ENCODE measurements at regions not wholly inside any gene's neighbourhood (a gene's known extent, or its start where the extent isn't known, plus 50 kb on each side); places are given as distances from the start of the nearest gene placed in this dataset.
"Not testable (repeated sequence)": the region's sequence is repeated elsewhere in the genome, so short reads cannot be mapped to it uniquely, and the experiment has no call there.

DNA sequence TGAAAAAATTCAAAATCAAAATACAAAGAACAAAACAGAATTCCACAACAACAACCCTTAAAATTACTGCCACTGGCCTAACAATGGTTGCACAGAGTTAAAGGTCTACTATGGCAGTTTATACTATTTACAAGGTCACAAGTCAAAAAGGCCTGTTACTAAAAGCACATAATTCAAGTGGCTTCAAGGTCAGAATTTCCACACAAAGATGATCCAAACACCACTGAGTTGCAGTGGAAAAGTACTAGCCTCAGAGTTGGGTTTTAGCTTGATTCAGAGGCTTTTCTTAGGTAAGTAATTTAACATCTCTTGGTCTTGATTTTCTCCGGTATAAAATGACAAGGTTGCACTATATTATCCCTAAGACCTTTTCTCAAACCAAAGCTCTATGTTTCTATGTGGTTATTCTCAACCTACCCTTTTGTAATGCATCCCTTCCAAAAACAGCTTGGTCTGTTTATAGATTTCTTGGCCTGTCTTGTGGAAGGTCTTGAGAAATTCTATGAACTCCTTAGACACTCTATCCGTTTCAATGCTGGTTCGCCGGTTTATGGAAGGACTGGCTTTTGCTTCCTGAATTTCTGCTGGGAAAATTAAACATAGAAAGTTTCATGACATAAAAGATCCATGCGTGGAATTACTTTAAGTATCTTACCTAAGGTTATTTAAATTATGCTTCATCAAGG, 69.5 kb downstream of the MDH2 start:
- DNase-seq, result not testable (repeated sequence)

- not testable (repeated sequence) for DNase-seq
Measured at GRCh38 chr7:76118253-76119036, 70.5 kb downstream of the MDH2 start.

DNA sequence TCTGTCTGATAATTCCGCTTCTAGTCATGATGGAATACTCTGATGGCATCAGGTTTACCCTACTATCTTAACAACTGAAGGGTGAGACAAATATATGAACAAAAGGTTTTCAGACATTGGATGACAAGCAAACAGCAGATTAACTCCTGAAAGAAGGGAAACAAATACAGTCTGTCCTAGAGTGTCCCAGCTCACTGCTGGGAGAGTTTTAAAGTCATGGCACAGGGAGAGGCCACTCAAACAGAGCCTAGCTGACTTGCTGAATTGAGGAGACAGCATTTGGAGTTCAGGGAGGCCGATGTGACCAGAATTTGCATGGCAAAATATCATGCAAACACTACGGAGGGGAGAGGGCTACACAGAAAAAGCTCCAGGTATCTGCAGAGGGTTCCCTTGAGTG, 73.1 kb downstream of the MDH2 start:
- DNase-seq, result no peak

GRCh38 chr7:76122516-76123239, 74.8 kb downstream of the MDH2 start:
- peak in 2 of 4 experiments; percentile 27 to 31 for DNase-seq

DNA sequence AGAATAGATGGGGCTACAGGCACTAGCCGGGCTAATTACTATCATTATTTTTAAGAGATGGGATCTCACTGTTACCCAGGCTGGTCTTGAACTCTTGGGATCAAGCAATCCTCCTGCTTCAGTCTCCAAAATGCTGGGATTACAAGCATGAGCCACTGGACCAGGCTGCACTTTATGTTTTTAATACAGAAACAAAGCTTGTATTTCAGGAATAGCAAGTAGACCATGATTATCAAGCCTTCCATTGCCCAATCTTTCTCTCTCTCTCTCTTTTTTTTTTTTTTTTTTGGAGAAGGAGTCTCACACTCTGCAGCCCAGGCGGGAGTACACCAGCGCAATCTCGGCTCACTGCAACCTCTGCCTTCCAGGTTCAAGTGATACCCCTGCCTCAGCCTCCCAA, 75.4 kb downstream of the MDH2 start:
- no peak for DNase-seq

GRCh38 chr7:76125560-76125959, 76.1 kb upstream of the SRRM3 start:
- no peak for DNase-seq

GRCh38 chr7:76126632-76127031, 75.1 kb upstream of the SRRM3 start:
- no peak for DNase-seq

DNA sequence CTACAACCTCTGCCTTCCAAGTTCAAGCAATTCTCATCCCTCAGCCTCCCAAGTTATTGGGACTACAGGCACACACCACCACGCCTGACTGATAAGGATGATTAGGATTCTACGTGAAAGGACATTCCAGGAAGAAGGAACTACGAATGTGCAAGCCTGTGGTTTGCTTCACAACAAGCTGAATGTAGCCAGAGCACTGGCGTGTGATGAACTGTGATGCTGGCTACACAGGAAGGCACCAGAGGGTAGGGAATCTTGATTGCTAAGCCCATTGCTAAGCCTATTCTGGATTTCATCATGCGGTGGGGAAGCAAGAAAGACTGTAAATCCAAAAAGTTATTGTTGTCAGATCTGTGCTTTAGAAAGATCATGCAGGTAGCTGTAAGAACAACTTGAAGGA, 72.3 kb upstream of the SRRM3 start:
- peak in 2 of 4 experiments; percentile 8 to 11 for DNase-seq

GRCh38 chr7:76129836-76130235, 71.9 kb upstream of the SRRM3 start:
- no peak for DNase-seq

GRCh38 chr7:76130661-76131060, 71.0 kb upstream of the SRRM3 start:
- peak in 3 of 4 experiments; percentile 27 to 35 (median 34) for DNase-seq

GRCh38 chr7:76131887-76132286, 69.8 kb upstream of the SRRM3 start:
- DNase-seq, result not testable (repeated sequence)

GRCh38 chr7:76133164-76133775, 68.4 kb upstream of the SRRM3 start:
- no peak for DNase-seq

GRCh38 chr7:76133839-76134238, 67.9 kb upstream of the SRRM3 start:
- peak in 1 of 4 experiments; percentile 9 for DNase-seq

- peak in 1 of 4 experiments; percentile 4 for DNase-seq
Measured at GRCh38 chr7:76135263-76135662, 66.4 kb upstream of the SRRM3 start.

DNA sequence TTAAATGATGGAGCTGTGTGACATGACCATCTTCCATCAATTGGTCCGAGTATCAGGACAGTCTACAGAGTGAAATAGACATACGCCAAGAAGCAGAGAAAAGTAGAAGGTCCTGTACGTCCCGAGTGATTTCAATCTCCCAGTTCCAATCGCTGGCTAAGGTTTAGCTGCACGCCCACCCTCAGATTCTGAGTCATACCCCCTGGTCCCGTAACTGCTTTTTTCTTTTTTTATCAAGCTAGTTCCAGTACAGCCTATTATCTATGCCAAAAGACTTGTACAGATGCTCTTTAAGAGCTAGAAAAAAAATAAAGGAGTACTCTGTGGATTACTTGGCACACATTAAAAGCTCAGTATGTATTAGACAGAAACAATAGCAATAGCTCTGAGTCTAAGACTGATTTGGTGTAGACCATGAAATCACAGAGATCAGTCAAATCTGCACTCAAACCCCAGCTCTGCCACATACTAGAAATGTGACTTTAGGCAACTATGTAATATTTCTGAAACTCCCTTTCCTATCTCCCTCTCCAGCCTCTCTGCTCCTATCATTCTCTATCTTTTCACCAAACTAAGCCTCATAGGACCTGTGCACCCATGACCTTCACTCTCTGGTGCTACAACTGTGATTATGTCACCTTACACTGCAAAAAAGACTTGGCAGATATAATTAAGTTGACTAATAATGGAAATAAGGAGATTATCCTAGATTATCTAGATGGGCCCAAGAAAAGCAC, 63.0 kb upstream of the SRRM3 start:
- not testable (repeated sequence) for DNase-seq

- DNase-seq, result no peak
Measured at GRCh38 chr7:76139670-76140069, 62.0 kb upstream of the SRRM3 start.

DNA sequence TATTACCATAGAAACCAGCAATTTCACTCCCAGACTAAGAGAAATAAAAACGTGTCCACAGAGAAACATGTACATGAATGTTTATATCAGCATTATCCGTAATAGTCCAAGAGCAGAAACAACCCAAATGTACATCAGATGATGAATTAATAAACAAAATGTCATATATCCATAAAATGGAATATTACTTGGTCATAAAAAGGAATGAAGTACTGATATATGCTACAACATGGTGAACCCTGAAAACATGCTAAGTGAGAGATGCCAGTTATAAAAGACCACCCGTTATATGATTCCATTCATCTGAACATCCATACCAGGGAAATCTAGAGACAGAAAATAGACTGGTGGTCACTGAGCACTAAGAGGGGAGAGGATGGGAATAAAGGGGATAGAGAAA, 61.4 kb upstream of the SRRM3 start:
- not testable (repeated sequence) for DNase-seq

DNA sequence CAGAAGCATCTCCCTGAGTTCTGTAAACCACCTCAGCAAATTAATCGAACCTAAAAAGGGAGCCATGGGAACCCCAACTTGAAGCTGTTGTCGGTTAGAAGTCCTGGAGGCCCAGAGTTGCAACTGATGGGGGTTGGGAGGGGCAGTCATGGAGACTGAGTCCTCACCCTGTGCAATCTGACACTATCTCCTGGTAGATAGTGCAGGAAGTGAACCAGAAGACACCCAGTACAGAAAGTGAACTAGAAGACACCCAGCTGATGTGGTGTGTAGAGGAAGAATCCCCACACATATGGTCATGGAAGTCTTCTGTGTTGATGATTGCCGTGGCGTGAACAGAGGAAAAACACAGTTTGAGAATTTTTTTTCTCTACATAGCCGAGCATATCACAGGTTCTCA, 58.8 kb upstream of the SRRM3 start:
- DNase-seq, result peak in 1 of 4 experiments; percentile 10

- DNase-seq, result not testable (repeated sequence)
Measured at GRCh38 chr7:76144664-76145270, 56.9 kb upstream of the SRRM3 start.

DNA sequence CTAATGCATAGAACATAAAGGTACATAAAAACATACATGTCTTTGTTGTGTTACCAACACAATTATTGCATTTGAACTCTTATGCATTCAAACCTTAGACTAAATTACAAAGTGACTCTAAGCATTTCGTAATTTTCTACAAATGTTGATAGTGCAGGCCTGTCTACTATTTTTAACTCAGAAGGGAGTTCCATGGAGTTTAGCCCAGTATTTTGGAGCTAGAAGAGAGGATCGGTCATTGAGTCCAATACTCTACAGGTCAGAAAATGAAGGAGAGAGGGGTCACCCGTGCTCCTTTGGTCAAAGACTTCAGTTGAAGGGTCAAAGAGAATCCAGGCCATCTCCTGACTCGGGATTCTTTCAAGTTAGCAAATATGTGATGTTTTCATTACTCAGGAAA, 55.3 kb upstream of the SRRM3 start:
- no peak for DNase-seq

GRCh38 chr7:76148947-76149346, 52.7 kb upstream of the SRRM3 start:
- not testable (repeated sequence) for DNase-seq

Measured in suppressor macrophage (primary cell).